ENCODE measurements at regions not wholly inside any gene's neighbourhood (a gene's known extent, or its start where the extent isn't known, plus 50 kb on each side); places are given as distances from the start of the nearest gene placed in this dataset.

DNA sequence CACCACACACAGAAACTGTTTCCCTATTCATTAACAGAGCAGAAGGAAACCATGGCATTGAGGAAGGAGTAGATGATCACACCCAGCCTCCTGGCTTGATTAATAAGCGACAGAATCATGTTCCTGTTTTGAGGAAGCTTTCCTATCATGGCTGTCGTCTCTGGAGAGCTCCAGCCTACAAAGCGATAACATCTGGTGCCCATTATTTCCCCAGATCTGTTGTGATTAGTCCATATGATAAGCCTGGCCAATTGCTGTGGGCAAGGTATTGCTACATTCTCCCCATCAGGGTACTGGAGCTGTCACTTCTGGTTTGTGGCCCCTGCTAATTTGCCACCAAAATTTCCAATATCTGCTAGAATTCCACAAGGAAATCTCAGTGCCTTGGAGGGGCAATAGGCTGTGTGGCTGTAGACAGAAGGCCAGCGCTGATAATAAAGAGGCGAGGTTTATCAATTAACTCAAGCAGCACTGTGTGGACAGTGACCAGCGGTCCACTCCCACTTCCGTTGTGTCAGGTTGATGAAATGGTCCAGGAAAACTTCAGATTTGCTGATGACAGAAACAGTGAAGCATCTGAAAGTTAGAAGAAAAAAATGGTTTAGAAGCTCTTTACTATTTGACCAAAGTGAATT, 66.4 kb downstream of the OLIG3 start:
- TF ChIP-seq ZNF8 (CRISPR knock-in tag; IDR thresholded peaks at IDR 0.05), result no peak
- no peak for TF ChIP-seq ZFP30 (CRISPR knock-in tag; IDR thresholded peaks at IDR 0.05)
- TF ChIP-seq, protein P1, sequence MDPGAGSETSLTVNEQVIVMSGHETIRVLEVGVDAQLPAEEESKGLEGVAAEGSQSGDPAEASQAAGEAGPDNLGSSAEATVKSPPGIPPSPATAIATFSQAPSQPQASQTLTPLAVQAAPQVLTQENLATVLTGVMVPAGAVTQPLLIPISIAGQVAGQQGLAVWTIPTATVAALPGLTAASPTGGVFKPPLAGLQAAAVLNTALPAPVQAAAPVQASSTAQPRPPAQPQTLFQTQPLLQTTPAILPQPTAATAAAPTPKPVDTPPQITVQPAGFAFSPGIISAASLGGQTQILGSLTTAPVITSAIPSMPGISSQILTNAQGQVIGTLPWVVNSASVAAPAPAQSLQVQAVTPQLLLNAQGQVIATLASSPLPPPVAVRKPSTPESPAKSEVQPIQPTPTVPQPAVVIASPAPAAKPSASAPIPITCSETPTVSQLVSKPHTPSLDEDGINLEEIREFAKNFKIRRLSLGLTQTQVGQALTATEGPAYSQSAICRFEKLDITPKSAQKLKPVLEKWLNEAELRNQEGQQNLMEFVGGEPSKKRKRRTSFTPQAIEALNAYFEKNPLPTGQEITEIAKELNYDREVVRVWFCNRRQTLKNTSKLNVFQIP (CRISPR knock-in tag; IDR thresholded peaks at IDR 0.05; ENCODE audit: borderline replicate concordance, low read depth), result no peak
- TF ChIP-seq CSDC2 (CRISPR knock-in tag; IDR thresholded peaks at IDR 0.05), result no peak
- TF ChIP-seq, protein P2, sequence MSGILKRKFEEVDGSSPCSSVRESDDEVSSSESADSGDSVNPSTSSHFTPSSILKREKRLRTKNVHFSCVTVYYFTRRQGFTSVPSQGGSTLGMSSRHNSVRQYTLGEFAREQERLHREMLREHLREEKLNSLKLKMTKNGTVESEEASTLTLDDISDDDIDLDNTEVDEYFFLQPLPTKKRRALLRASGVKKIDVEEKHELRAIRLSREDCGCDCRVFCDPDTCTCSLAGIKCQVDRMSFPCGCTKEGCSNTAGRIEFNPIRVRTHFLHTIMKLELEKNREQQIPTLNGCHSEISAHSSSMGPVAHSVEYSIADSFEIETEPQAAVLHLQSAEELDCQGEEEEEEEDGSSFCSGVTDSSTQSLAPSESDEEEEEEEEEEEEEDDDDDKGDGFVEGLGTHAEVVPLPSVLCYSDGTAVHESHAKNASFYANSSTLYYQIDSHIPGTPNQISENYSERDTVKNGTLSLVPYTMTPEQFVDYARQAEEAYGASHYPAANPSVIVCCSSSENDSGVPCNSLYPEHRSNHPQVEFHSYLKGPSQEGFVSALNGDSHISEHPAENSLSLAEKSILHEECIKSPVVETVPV (CRISPR knock-in tag; IDR thresholded peaks at IDR 0.05), result no peak

All from SK-N-SH treated with all-trans-retinoic acid at 6 μM for 48 hours (cell line).